Fibroblast of lung (primary cell): ENCODE measurements at regions not wholly inside any gene's neighbourhood (a gene's known extent, or its start where the extent isn't known, plus 50 kb on each side); places are given as distances from the start of the nearest gene placed in this dataset.

Experiments used
- EZH2 ChIP-seq: IDR thresholded peaks from 2 replicates; pipeline ENCODE4 v1.5.1; 2012; ENCODE audit warnings: low read length, control low read depth, mild to moderate bottlenecking; ENCODE audit errors: missing control alignments
- TF ChIP-seq, protein P1 (sequence below), 2 donors: IDR thresholded peaks in 1 of 2; conservative IDR thresholded peaks in 1 of 2; 1 replicate in 1 of 2; 2 replicates in 1 of 2; pipeline ENCODE4 v1.5.1; 2011 to 2012; ENCODE audit warnings: low read length in 2 of 2, control low read depth in 1 of 2, inconsistent platforms in 1 of 2, low read depth in 1 of 2, mild to moderate bottlenecking in 1 of 2

DNA sequence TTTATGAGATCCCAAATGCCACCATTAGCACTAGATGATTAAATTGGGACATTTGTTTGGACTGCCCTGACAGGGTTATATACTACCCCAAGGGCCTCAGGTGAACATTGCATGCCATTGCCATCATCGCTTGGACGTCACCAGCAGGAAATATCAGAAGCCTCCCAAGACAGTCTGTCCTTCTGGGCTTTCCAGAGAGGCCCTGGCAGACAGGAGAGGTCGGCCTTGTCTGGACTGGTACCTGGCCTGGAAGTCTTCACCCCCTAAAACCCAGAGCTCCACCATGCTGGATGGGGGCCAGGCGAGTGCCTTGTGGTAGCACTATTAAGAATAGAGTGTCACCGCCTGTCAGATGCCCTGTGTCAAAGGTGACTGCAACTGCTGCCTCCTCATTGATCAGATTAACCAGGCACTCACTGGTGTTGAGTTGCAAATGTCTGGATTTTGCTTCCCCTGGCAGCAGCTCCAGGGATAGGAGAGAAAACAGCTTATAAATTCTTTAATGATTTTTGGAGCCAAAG, 324.1 kb upstream of the RASGRP1 start:
- no peak for TF ChIP-seq EZH2
- TF ChIP-seq, protein P1, sequence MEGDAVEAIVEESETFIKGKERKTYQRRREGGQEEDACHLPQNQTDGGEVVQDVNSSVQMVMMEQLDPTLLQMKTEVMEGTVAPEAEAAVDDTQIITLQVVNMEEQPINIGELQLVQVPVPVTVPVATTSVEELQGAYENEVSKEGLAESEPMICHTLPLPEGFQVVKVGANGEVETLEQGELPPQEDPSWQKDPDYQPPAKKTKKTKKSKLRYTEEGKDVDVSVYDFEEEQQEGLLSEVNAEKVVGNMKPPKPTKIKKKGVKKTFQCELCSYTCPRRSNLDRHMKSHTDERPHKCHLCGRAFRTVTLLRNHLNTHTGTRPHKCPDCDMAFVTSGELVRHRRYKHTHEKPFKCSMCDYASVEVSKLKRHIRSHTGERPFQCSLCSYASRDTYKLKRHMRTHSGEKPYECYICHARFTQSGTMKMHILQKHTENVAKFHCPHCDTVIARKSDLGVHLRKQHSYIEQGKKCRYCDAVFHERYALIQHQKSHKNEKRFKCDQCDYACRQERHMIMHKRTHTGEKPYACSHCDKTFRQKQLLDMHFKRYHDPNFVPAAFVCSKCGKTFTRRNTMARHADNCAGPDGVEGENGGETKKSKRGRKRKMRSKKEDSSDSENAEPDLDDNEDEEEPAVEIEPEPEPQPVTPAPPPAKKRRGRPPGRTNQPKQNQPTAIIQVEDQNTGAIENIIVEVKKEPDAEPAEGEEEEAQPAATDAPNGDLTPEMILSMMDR (conservative IDR thresholded peaks at IDR 0.05 in 1 of 2, IDR thresholded peaks at IDR 0.05 in 1 of 2; ENCODE audit: low read depth in 1 of 2, low read length in 2 of 2) = no peak
